ENCODE measurements at regions not wholly inside any gene's neighbourhood (a gene's known extent, or its start where the extent isn't known, plus 50 kb on each side); places are given as distances from the start of the nearest gene placed in this dataset.
"Not testable (repeated sequence)": the region's sequence is repeated elsewhere in the genome, so short reads cannot be mapped to it uniquely, and the experiment has no call there.

GRCh38 chr4:97121493-97121892 is 1021.8 kb downstream of the STPG2 start:
- DNase-seq: no peak

GRCh38 chr4:97123573-97123972 is 1019.7 kb downstream of the STPG2 start:
- no peak for DNase-seq

- DNase-seq: no peak
These were observed 1010.8 kb downstream of the STPG2 start for GRCh38 chr4:97132435-97132834.

- no peak for DNase-seq
These were observed 1008.8 kb downstream of the STPG2 start for GRCh38 chr4:97134456-97134855.

- DNase-seq: no peak
These were observed 1003.5 kb downstream of the STPG2 start for GRCh38 chr4:97139791-97140190.

GRCh38 chr4:97140545-97140944 is 1002.7 kb downstream of the STPG2 start:
- DNase-seq: no peak

GRCh38 chr4:97141332-97141731 is 1001.9 kb downstream of the STPG2 start:
- DNase-seq: not testable (repeated sequence)

- DNase-seq: no peak
These were observed 1000.9 kb downstream of the STPG2 start for GRCh38 chr4:97142410-97142809.

- DNase-seq: no peak
These were observed 1000.4 kb downstream of the STPG2 start for GRCh38 chr4:97142893-97143292.

GRCh38 chr4:97144199-97144598 is 999.1 kb downstream of the STPG2 start:
- no peak for DNase-seq

- DNase-seq: no peak
These were observed 992.3 kb downstream of the STPG2 start for GRCh38 chr4:97150966-97151365.

- no peak for DNase-seq
These were observed 991.1 kb downstream of the STPG2 start for GRCh38 chr4:97152149-97152548.

GRCh38 chr4:97153042-97153441 is 990.2 kb downstream of the STPG2 start:
- DNase-seq: no peak

GRCh38 chr4:97159625-97160024 is 983.7 kb downstream of the STPG2 start:
- no peak for DNase-seq

GRCh38 chr4:97185233-97185632 is 958.0 kb downstream of the STPG2 start:
- no peak for DNase-seq

- no peak for DNase-seq
These were observed 946.2 kb downstream of the STPG2 start for GRCh38 chr4:97197106-97197505.

- DNase-seq: no peak
These were observed 934.5 kb downstream of the STPG2 start for GRCh38 chr4:97208749-97209148.

- no peak for DNase-seq
These were observed 927.8 kb downstream of the STPG2 start for GRCh38 chr4:97215409-97215941.

- DNase-seq: no peak
These were observed 927.2 kb downstream of the STPG2 start for GRCh38 chr4:97216046-97216445.

- DNase-seq: no peak
These were observed 907.8 kb downstream of the STPG2 start for GRCh38 chr4:97235521-97235920.

GRCh38 chr4:97238956-97239666 is 904.2 kb downstream of the STPG2 start:
- DNase-seq: no peak

- DNase-seq: no peak
These were observed 903.6 kb downstream of the STPG2 start for GRCh38 chr4:97239667-97239997.

GRCh38 chr4:97252615-97253154 is 890.6 kb downstream of the STPG2 start:
- no peak for DNase-seq

GRCh38 chr4:97262769-97263168 is 880.5 kb downstream of the STPG2 start:
- no peak for DNase-seq

- DNase-seq: no peak
These were observed 873.2 kb downstream of the STPG2 start for GRCh38 chr4:97270051-97270450.

Data from fibroblast of skin of abdomen (primary cell).